HG02943 (cell line): ENCODE measurements at regions not wholly inside any gene's neighbourhood (a gene's known extent, or its start where the extent isn't known, plus 50 kb on each side); places are given as distances from the start of the nearest gene placed in this dataset.

Source experiments
- ATAC-seq: cut with Tn5 transposase; IDR thresholded peaks from one replicate; pipeline ENCODE4 v1.9.1; 2021; ENCODE audit warnings: mild to moderate bottlenecking, low read depth, moderate library complexity; ENCODE audit not compliant: unreplicated experiment

- no peak for ATAC-seq
These were observed 636.9 kb upstream of the TENM3 start for GRCh38 chr4:181606300-181606699.

- ATAC-seq, result no peak
These were observed 635.0 kb upstream of the TENM3 start for GRCh38 chr4:181608181-181608580.

- no peak for ATAC-seq
These were observed 632.0 kb upstream of the TENM3 start for GRCh38 chr4:181611033-181611711.

GRCh38 chr4:181611946-181612600, 631.1 kb upstream of the TENM3 start:
- no peak for ATAC-seq

- no peak for ATAC-seq
These were observed 630.0 kb upstream of the TENM3 start for GRCh38 chr4:181613200-181613599.

GRCh38 chr4:181618038-181618618, 625.1 kb upstream of the TENM3 start:
- no peak for ATAC-seq

- ATAC-seq, result no peak
These were observed 624.3 kb upstream of the TENM3 start for GRCh38 chr4:181618896-181619295.

- no peak for ATAC-seq
These were observed 623.6 kb upstream of the TENM3 start for GRCh38 chr4:181619651-181620050.

- no peak for ATAC-seq
These were observed 605.8 kb upstream of the TENM3 start for GRCh38 chr4:181637186-181638105.

GRCh38 chr4:181643466-181643865, 599.7 kb upstream of the TENM3 start:
- no peak for ATAC-seq

GRCh38 chr4:181645489-181645888, 597.7 kb upstream of the TENM3 start:
- ATAC-seq, result no peak

GRCh38 chr4:181646864-181647263, 596.3 kb upstream of the TENM3 start:
- no peak for ATAC-seq

- no peak for ATAC-seq
These were observed 595.6 kb upstream of the TENM3 start for GRCh38 chr4:181647396-181648147.

GRCh38 chr4:181650033-181650825, 593.0 kb upstream of the TENM3 start:
- ATAC-seq, result no peak

GRCh38 chr4:181656748-181657147, 586.5 kb upstream of the TENM3 start:
- no peak for ATAC-seq

GRCh38 chr4:181659202-181659601, 584.0 kb upstream of the TENM3 start:
- ATAC-seq, result no peak

- no peak for ATAC-seq
These were observed 583.3 kb upstream of the TENM3 start for GRCh38 chr4:181659876-181660275.

GRCh38 chr4:181661090-181661489, 582.1 kb upstream of the TENM3 start:
- ATAC-seq, result no peak

- no peak for ATAC-seq
These were observed 581.3 kb upstream of the TENM3 start for GRCh38 chr4:181661923-181662322.
